ENCODE measurements at regions not wholly inside any gene's neighbourhood (a gene's known extent, or its start where the extent isn't known, plus 50 kb on each side); places are given as distances from the start of the nearest gene placed in this dataset.

GRCh38 chr10:31081937-31082840 is 50.5 kb upstream of the ZNF438 start:
- no peak for DNase-seq (ENCODE audit: low read depth)

- DNase-seq (ENCODE audit: low read depth): peak; percentile 52
Measured at GRCh38 chr10:31083765-31084184, 52.1 kb upstream of the ZNF438 start.

- DNase-seq (ENCODE audit: low read depth): no peak
Measured at GRCh38 chr10:31087011-31087410, 55.3 kb upstream of the ZNF438 start.

GRCh38 chr10:31087851-31088250 is 56.2 kb upstream of the ZNF438 start:
- DNase-seq (ENCODE audit: low read depth): no peak

- no peak for DNase-seq (ENCODE audit: low read depth)
Measured at GRCh38 chr10:31090894-31091607, 59.4 kb upstream of the ZNF438 start.

GRCh38 chr10:31095677-31096560 is 64.3 kb upstream of the ZNF438 start:
- DNase-seq (ENCODE audit: low read depth): peak; percentile 8

- DNase-seq (ENCODE audit: low read depth): no peak
Measured at GRCh38 chr10:31098046-31098445, 66.4 kb upstream of the ZNF438 start.

GRCh38 chr10:31099094-31099493 is 67.4 kb upstream of the ZNF438 start:
- DNase-seq (ENCODE audit: low read depth): peak; percentile 7

- peak; percentile 74 for DNase-seq (ENCODE audit: low read depth)
Measured at GRCh38 chr10:31099664-31100063, 68.0 kb upstream of the ZNF438 start.

- DNase-seq (ENCODE audit: low read depth): no peak
Measured at GRCh38 chr10:31100115-31100601, 68.5 kb upstream of the ZNF438 start.

- DNase-seq (ENCODE audit: low read depth): no peak
Measured at GRCh38 chr10:31100662-31101061, 69.0 kb upstream of the ZNF438 start.

- DNase-seq (ENCODE audit: low read depth): peak; percentile 86
Measured at GRCh38 chr10:31101123-31101522, 69.5 kb upstream of the ZNF438 start.

- no peak for DNase-seq (ENCODE audit: low read depth)
Measured at GRCh38 chr10:31102421-31102820, 70.8 kb upstream of the ZNF438 start.

- no peak for DNase-seq (ENCODE audit: low read depth)
Measured at GRCh38 chr10:31103112-31103511, 71.4 kb upstream of the ZNF438 start.

GRCh38 chr10:31112961-31113360 is 81.3 kb upstream of the ZNF438 start:
- no peak for DNase-seq (ENCODE audit: low read depth)

- DNase-seq (ENCODE audit: low read depth): no peak
Measured at GRCh38 chr10:31116226-31116625, 84.6 kb upstream of the ZNF438 start.

GRCh38 chr10:31118556-31118955 is 86.9 kb upstream of the ZNF438 start:
- no peak for DNase-seq (ENCODE audit: low read depth)

- no peak for DNase-seq (ENCODE audit: low read depth)
Measured at GRCh38 chr10:31120392-31120791, 88.7 kb upstream of the ZNF438 start.

GRCh38 chr10:31120961-31121685 is 89.5 kb upstream of the ZNF438 start:
- no peak for DNase-seq (ENCODE audit: low read depth)

GRCh38 chr10:31121757-31122577 is 90.3 kb upstream of the ZNF438 start:
- DNase-seq (ENCODE audit: low read depth): no peak
